Dermis microvascular lymphatic vessel endothelial cell (primary cell): ENCODE measurements at regions not wholly inside any gene's neighbourhood (a gene's known extent, or its start where the extent isn't known, plus 50 kb on each side); places are given as distances from the start of the nearest gene placed in this dataset.

Experiments used
- DNase-seq, 2 donors: peaks; one replicate each; pipeline versions ENCODE4 v3.0.0 to v3.0.0-alpha.2; 2010; ENCODE audit warnings: low read depth in 2 of 2

GRCh38 chr21:26739189-26739588, 106.0 kb downstream of the ADAMTS1 start:
- DNase-seq, result no peak

DNA sequence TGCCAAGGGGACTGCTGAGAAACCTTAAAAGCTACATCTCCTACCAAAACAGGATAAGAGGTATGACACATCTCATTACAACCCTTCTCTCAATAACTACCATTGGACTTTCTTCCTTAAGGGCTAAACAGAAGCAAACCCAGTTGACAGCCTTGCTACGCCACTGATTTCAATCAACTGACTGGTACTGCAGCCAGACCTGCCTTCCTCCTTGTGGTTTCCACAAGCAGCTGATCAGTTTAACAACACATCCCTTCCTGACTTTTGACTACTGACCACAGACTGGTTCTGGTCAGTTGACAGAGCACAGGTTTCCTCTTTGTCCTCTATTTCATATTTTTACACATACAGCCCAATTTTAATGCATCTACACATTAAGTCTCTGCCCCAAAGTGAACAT, 108.8 kb downstream of the ADAMTS1 start:
- no peak for DNase-seq

- peak; percentile 5 to 38 for DNase-seq
Measured at GRCh38 chr21:26732432-26733221, 112.6 kb downstream of the ADAMTS1 start.

DNA sequence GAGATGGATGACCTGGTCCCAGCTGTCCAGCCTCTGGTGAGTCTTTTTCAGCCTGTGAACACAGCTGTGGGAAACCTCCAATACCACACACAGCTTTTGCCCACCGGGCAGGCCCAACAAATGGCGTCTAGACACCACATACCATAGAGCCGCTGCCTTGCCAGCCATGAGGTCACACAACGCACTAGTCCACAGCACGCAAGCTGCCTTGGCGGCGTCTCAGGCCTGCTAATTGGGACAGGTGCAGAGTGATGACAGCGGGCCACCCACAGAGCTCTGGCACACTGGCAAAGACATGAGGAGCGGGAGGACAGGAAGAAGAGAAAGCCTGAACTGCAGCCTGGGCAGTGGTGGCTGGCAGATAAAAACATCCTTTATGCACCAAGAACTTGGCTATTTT, 125.5 kb downstream of the ADAMTS1 start:
- no peak for DNase-seq

- peak; percentile 4 to 37 for DNase-seq
Measured at GRCh38 chr21:26717146-26717739, 128.0 kb downstream of the ADAMTS1 start.

GRCh38 chr21:26715878-26716506, 129.2 kb downstream of the ADAMTS1 start:
- peak; percentile 7 to 59 for DNase-seq

- DNase-seq, result no peak
Measured at GRCh38 chr21:26715116-26715515, 130.1 kb downstream of the ADAMTS1 start.

DNA sequence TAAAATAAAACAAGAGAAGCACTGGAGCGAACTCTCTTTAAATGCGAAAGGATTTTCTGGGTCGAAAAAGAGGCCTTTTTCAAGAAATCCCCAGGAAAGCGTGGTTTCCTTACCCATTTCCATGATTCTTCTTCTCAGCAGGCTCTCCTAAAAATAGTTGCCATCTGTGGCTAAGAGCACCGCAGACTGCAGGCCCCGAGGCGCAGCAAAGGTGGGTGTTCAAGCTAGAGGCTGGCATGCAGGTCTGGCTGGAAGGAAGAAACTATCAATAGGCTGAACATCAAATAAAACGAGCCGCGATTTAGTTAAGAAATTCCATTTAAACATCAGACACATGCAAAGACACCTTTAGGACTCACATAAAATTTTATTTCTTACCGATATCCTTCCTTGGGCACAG, 135.1 kb downstream of the ADAMTS1 start:
- DNase-seq, result no peak

- no peak for DNase-seq
Measured at GRCh38 chr21:26709090-26709489, 136.0 kb upstream of the CYYR1 start.

GRCh38 chr21:26708223-26708800, 135.2 kb upstream of the CYYR1 start:
- DNase-seq, result no peak

GRCh38 chr21:26707246-26707645, 134.2 kb upstream of the CYYR1 start:
- no peak for DNase-seq

DNA sequence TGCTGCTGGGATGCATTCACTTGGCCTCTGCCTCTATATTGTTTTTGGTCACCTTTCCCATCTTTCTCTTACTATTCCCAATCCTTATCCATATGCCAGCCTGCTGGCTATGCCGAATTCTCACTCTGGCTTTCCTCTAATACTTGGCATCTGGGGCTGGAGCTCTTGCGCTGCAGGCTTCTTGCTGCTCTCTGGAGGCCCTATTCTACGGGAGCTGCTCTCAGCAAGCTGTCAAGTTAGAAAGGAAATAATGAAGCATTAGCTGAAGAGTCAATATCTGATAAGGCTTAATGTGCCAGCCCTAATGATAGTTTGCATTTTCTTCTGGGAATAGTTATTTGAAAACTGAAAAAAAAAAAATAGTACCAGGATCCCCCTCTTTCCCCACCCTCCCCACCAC, 125.3 kb upstream of the CYYR1 start:
- DNase-seq, result no peak

DNA sequence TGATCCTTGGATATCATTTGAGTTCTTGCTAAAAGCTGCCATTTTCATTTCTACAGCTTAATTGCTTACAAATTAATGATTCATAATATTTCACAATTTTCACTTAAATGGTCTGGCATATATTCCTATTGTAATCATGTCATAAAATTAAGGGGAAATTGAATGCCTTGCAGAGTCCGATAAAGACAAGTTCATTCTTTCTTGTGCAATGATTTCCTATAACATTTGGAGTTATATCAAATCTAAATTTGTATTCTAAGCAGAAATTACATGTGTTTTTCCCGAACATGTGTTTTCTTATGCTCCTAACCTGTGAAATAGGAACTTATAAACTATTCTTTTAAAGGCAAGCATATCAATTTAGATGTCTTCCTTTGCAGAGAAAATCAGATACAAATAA, 118.3 kb upstream of the CYYR1 start:
- no peak for DNase-seq

DNA sequence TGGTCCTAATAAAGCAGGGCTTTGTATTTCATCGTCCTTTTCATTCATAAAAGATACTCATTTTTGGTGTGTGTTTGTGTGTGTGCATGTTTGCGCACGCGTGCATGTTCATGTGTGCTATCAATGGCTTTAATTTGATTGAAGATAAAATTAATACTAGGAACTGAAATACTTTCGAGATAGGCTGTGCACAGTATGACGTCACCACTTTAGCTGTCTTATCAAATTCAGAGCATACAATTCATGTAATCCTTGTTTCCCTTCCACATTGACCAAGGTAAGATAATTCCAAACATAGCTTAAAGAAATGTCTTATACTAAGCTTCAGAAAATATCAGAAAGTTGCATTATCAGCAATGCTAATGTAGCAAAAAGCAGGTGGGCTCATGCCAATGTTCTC, 113.6 kb upstream of the CYYR1 start:
- DNase-seq, result no peak

- peak; percentile 6 to 12 for DNase-seq
Measured at GRCh38 chr21:26686278-26686677, 113.2 kb upstream of the CYYR1 start.

DNA sequence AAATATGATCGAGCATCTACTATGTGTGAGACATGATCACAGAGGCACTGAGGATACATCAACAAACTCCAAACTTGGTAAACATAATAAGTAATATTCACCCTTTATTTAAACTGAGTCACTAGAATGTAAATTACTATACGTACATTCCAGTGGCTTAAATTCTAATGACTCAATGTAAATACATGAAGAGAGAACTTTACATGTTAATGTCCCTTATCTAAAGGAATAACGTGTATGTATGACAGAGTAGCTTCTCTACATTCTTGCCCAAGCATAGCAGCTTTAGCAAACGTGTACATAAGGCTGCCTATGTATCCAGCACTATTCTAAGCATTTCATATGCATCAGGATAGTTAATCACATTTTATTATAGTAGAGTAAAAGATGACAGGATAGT, 111.8 kb upstream of the CYYR1 start:
- DNase-seq, result no peak

- no peak for DNase-seq
Measured at GRCh38 chr21:26683996-26684395, 110.9 kb upstream of the CYYR1 start.

DNA sequence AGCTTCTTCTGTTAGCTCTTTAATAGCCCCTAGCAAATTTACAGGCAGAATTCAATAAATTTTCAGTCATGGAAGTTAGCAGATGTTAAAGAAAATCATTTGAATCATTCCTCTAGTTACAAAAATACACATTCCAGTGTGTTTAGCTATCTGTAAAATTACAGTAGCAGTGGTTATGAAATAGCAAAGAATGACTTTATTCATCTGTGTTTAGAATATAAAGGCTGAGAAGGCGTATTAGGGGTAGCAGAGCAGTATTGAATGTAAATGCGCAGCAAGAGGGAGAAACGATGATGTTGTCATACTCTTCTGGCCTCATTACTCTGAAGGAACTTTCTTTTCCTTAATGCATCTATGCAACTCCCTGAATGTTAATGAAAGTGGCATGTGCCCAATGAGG, 106.2 kb upstream of the CYYR1 start:
- DNase-seq, result no peak

GRCh38 chr21:26674323-26674722, 101.2 kb upstream of the CYYR1 start:
- DNase-seq, result no peak

DNA sequence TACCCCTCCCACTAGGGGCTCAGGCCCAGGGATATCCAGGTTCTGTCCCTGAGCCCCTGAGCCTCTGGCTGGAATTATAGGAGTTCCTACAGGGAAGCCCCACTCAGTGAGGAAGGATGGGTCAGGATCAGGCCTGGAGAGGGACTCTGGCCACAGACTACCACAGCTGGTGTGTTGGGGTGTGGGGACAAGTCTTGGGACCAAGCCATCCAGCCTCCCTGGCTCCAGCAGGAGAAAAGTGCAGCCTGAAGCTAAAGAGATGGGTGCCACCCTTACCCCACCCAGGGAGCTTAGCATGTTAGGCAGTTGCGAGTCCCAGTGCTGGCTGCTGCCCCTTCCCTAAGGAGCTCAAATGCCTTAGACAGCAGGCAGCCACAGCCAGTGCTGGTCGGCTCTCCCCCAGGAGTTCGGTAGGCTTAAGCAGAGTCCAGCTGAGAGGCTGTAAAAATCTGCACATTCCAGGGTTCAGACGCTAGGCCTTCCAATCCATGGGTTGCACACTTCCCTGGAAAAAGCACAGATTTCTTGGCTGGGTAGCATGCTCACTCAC, 96.2 kb upstream of the CYYR1 start:
- DNase-seq, result no peak

DNA sequence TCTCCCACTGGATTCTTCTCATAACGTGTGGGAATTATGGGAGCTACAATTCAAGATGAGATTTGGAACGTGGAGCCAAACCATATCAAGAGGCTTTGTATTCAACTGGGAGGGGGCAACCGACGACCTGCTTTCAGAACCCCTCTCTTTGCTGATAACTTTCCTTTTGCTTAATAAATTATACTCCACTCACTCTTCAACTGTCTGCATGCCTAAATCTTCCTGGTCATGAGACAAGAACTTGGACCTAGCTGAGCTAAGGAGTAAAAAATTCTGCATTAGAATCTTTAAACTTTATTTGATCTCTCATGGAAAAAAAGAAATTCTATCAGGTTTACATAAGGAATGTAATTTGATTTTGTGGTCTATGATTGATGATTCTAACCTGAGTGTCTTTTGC, 86.7 kb upstream of the CYYR1 start:
- no peak for DNase-seq

- DNase-seq, result no peak
Measured at GRCh38 chr21:26659182-26659581, 86.1 kb upstream of the CYYR1 start.
